ENCODE measurements at regions not wholly inside any gene's neighbourhood (a gene's known extent, or its start where the extent isn't known, plus 50 kb on each side); places are given as distances from the start of the nearest gene placed in this dataset.

DNA sequence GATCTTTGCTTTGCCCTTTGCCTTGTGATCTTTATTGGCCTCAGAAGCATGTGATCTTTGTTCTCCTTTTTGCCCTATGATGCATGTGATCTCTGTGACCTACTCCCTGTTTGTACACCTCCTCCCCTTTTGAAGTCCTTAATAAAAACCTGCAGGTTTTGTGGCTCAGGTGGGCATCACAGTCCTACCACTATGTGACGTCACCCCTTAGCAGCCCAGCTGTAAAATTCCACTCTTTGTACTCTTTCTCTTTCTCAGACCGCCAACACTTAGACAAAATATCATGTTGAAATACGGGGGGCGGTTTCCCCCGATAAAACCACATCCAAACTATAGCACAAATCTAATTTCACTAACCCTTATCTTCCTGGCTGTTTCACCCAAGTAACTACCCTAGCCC is 76.7 kb upstream of the RAPGEF4 start:
- no peak for DNase-seq (ENCODE audit: low read depth)

DNA sequence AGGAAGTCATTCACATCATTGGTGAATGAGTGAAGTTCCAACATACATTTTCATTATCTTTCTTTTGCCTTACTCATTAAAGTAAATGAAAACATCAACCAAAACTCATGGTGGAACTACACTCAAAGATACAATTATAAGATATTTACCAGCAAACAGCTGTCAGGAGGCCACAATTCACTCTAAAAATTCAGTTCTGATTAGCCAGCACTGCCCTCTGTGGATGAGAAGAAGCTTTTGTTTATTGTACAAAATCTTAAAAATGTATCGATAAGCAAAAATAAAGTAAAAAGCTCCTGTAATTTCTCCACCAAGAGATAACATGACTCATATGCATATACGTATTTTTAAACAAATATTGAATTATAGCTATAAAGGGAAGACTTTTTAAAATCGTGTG is 73.5 kb upstream of the RAPGEF4 start:
- no peak for DNase-seq (ENCODE audit: low read depth)

DNA sequence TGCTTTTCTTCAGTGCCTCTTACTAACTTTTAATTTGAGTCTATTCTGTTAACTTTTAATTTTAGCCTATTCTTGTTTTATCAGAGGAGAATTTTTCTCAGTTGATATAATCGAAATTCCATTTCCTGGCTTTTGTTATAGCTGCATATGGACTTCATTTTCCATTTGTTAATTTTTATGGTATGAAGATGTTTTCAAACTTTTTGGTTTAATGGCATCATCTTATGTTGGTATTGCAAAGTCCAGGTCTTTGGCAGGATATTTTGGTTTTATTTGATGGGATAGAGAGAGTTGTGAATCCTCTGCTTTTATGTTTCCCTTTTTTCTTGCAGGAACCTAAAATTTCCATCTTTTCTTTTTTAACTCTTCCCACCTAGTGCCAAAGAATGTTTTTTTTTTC is 70.9 kb upstream of the RAPGEF4 start:
- DNase-seq (ENCODE audit: low read depth), result no peak

DNA sequence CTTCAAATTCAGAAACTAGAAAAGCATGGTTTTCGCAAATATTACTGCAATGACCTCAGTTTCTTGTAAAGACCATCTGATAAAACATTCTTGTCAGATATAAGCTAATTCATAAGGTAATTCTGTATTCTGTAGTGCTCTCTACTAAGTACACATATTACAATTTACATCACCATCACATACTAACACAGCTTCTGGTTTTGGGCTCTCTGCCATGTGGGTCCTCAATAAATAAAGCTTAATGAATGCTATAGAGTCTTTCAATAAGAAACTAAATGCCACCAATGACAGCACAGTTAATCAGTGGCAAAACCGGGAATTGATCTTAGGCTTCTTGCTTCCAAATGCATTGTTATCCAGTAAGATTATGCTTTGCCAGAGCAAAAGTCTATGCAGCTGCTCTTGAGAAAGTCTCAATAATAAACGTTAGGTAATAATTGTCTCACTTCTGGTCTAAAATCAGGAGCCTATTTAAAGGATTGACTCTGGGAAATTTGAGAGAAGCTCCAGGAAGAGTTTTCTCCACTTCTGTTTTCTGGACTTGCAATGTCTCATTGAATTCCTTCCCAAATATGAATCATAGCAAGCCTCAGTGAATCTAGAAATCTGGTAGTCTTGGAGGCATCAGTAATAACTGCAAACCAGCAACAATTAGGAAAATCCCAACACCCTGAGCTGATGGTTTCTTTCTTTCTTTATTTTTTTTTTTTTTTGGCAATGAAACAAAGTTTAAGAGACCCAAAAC is 67.9 kb upstream of the RAPGEF4 start:
- peak; percentile 15 for DNase-seq (ENCODE audit: low read depth)

DNA sequence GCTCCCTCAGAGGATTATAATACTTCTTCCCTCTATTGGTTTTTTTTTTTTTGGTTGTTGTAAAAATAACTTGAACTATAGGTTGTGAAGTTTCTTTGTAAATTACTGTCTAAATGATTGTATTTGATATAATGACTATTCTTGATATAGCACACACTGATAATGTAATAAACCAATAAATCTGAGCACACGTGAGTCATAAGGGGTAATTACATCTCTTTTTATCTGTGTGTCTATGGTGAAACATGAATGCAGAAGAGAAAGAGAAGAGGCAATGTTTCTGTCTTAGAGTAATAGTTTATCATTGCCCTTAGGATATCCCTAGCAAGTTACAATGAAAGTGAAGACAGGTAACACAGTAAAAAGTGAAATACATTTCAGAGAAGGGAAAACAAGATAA is 64.1 kb upstream of the RAPGEF4 start:
- DNase-seq (ENCODE audit: low read depth), result no peak

DNA sequence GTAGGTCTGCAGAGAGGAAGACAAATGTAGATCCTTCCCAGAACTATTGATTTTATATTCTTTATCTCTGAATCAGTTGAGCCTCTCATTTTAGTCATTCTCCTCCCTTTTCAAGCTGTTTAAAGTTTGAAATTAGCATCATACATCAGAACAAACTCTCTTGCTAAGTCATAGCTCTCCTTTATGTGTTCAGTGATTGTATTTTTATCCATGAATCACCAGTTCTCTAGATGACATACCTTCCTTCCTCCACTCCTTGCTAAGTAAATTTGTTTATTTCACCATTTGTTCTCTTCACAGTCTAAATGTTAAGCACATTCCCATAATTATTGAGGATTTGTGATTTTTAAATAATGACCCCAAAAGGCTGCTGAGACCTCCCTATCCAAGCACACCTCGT is 63.5 kb upstream of the RAPGEF4 start:
- DNase-seq (ENCODE audit: low read depth), result no peak

DNA sequence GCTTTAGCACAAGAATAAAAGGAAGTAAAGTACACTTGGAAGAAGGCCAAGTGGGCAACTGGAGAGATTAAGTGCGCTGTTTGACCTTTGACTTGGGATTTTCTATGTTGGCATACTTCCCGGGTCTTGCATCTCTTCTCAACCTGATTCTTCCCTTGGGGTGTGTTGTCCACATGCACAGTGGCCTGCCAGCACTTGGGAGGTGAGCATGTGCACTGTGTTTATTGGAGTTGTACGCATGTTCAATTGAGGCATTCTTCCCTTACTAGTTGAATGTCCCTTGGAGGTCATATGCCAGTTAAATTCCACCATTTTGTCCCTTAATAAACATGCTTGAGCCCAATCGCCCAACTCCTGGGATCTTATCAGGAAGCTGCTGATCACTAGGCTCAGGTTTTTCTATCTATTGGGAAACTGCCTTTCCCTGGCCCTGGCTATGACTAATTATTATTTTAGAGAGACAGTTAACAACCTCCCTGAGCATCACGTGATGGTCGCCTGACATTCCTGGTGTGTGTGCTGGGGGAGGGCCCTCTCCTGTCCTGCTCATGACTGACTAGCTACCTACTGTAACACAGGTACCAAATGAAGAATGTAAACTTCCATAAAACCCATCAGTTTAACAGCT is 62.5 kb upstream of the RAPGEF4 start:
- DNase-seq (ENCODE audit: low read depth), result peak; percentile 76

DNA sequence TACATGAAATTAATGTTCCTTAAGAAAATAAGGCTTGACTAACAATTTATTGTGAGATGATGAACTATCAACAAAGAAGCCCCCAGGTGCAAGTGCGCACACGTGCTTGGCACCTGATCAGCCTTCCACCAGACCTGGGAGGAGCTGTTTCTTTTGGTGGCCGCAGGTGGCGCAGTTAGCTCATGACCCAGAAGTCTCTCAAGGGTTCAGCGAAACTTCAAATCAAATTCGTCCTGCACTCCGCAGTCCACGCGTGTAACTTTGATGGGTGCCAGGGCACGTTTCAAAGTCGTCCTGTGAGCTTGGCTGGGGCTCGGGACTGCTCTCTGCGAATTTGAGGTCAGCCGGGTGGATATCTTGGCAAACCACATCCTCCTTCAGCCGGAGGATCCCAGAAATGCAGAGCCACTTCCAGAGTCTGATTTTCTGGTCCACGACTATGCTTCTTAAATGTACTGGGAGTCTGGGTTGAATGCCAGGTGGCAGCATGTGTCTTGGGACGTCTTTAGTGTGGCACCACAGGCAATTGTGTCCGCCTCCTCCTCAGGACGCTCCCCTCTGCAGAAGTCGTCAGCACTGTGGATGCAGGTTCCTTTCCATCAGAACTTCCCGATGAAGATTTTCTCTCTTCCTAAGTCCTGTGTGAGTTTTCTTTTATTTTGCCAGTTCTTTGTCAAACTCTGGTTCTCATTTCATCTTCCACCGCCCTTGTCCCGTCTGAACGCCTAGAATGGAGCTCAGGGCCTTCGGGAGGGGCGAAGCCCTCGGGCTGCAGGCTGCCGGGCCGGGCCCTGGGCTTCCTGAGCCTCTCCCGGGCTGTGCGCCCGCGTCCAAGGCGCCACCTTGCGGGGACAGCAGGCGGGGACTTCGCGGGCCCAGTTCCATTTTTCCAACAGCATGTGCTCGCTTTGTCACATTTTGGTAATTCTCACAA is 61.3 kb upstream of the RAPGEF4 start:
- DNase-seq (ENCODE audit: low read depth), result no peak

DNA sequence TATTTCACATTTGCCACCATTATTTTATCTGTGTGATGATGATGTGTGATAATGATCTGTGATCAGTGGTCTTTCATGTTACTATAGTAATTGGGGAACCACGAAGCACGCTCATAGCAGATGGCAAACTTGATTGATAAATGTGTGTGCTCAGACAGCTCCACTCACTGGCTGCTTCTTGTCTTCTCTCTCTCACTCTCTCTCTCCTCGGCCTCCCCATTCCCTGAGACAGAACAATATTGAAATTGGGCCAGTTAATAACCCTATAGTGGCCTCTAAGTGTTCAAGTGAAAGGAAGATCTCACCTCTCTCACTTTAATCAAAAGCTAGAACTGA is 60.7 kb upstream of the RAPGEF4 start:
- DNase-seq (ENCODE audit: low read depth), result no peak

DNA sequence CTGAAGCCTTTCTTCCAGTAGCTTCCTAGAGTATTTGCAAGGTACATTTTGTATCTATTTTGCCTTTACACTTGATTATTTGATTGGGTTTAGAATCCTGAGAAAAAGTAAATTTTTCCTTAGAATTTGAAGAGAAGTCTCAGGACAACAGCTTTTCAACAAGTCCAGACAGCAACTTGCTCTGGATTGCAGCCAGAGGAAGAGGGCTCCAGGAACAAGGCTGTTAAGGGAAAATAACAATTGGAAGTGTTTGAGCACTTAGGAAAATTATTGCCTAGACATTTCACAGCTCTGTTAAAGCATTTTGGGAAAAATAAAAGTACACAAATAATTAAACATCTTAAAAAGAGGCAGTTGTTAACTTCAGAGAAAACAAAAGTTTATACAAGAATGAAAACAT is 58.3 kb upstream of the RAPGEF4 start:
- DNase-seq (ENCODE audit: low read depth), result no peak

DNA sequence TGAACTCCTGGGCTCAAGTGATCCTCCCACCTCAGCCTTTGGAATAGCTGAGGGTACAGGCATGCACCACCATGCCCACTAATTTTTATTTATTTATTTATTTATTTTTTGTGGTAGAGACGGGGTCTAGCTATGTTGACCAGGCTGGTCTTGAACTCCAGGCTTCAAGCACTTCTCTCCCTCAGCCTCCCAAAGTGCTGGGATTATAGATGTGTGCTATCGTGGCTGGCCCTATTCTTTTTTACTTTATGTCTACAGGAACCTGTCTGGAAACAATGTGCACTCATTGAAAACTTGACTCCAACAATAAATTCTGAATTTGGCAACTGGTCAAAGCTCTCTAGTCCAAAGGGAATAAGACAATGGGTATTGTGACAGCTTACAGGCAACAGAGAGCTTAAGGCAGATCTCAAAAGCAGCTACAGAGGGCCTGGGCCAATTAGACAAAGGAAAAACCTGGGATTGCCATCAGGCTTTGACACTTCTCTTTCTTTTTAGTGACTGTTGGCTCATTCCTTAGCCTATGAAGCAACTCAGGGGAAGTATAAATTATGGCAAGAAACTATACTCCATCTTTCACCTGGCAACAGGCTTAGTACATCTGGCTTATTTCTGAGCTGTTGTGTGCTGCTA is 55.1 kb upstream of the RAPGEF4 start:
- no peak for DNase-seq (ENCODE audit: low read depth)

DNA sequence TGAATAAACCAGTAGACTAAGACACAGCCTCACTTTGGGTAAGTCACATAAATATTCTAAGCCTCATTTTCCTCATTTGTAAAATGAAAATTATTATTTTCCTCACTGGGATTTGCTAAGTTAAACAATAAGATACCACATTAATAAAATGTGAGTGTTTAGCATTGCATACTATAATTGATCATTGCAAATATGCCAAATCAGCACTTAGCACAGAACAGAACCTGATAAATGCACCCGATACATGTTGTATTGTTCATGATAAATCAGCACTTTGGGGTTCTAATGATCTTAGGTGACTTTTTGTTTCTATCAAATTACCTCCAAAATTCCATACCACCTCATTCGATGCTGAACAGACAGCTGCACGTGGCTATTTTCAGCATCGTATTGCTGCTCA is 50.2 kb upstream of the RAPGEF4 start:
- DNase-seq (ENCODE audit: low read depth), result no peak
